Progenitor cell of endocrine pancreas (in vitro differentiated cells): ENCODE measurements at regions not wholly inside any gene's neighbourhood (a gene's known extent, or its start where the extent isn't known, plus 50 kb on each side); places are given as distances from the start of the nearest gene placed in this dataset.
A peak's percentile ranks its signal among the peaks of the same experiment; 100 is the strongest.

Source experiments
- DNase-seq: peaks from one replicate; pipeline ENCODE4 v3.0.0; 2021; ENCODE audit warnings: low spot score; ENCODE audit not compliant: unreplicated experiment
- H3K27ac Mint-ChIP-seq: 2 replicates; pipeline ENCODE4 v1.8.0; 2021; ENCODE audit warnings: mild to moderate bottlenecking, moderate library complexity, mixed read lengths
- H3K27me3 Mint-ChIP-seq: 2 replicates; pipeline ENCODE4 v1.8.0; 2021; ENCODE audit warnings: mixed read lengths
- H3K36me3 Mint-ChIP-seq: 2 replicates; pipeline ENCODE4 v1.8.0; 2022; ENCODE audit warnings: mixed read lengths; ENCODE audit not compliant: insufficient read depth
- H3K4me1 Mint-ChIP-seq: 2 replicates; pipeline ENCODE4 v1.8.0; 2021; ENCODE audit warnings: low read depth, mixed read lengths
- H3K4me3 Mint-ChIP-seq: 2 replicates; pipeline ENCODE4 v1.8.0; 2021; ENCODE audit warnings: low read depth, mild to moderate bottlenecking, moderate library complexity, mixed read lengths
- H3K9me3 Mint-ChIP-seq: 2 replicates; pipeline ENCODE4 v1.8.0; 2021; ENCODE audit warnings: low read depth, mixed read lengths
- CTCF ChIP-seq: fragments of 200-600 bp; sonication (generic); IDR thresholded peaks from one replicate; pipeline ENCODE4 v1.5.0; 2021; ENCODE audit warnings: antibody characterized with exemption, mild to moderate bottlenecking; ENCODE audit not compliant: unreplicated experiment

DNA sequence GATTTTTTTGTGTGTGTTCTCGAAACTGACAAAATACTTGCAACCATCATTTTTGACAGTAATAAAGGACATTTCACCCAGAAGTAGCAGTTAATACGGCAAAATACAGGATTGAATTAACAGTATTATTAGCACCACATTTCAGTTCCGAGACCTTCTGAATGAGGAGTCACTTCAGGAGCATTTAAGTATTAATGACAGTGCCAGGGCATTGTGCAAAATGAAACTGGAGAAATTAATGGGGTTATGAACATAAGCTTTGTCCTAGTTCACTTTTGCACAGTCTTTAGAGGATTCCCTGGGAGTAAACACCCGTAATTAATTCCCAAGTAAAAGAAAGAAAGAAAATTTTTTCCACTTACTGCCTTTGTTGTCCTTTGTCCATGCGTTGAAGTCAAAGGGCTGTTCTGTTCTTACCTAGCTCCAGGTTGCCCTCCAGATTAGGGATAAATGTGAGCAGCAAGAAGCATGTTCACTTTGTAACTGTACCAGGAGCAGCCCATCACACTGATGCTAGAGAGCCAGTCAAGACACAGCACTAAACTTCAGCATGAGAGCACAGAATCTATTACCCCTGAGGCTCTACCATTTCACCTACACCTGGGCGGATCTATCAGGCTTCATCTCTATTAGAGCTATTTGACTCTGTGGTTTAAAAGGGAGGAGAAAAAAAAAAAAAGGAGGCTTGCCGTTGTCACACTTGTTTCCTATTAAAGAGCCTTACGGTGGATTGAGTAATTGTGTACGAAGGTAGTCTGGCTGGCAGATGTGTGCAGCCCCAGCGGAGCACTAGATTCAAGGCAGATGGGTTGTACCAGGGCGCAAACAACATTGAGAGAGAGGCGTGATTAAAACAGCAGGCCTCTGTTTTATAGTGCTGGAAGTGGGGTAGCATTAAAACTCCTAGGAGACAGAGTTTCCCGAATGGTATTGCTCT, 297.8 kb upstream of the SEMA3A start:
- H3K36me3 Mint-ChIP-seq: no peaks in the 10 kb centered on the region
- no peak overlapping the region for H3K4me3 Mint-ChIP-seq
- H3K27me3 Mint-ChIP-seq: no peaks in the 10 kb centered on the region
- peak overlapping the region; percentile 46 for H3K27ac Mint-ChIP-seq
- H3K9me3 Mint-ChIP-seq: no peaks in the 10 kb centered on the region
- no peak for DNase-seq
- TF ChIP-seq CTCF: no peak
- peaks cover 4% of the 10 kb centered on the region for H3K4me1 Mint-ChIP-seq

DNA sequence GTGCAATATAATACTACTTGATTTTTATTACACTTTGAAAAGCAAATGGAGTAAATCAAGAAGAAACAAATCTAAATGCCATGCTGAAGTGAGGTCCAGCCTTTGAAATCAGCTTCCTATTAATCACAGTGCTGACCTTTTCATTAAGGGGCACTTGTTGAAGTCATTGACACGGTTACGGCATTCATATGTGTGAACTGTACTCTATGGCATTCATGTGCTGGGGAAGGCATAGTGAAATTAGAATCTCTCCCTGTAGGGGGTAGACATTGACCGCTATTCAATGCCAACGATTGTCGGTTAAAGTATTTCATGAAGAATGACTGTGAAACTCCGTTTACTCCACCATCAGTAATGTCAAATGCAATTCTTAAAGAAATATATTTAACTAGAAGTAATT, 296.1 kb upstream of the SEMA3A start:
- Mint-ChIP-seq H3K4me1 (peaks cover 4% of the 10 kb centered on the region), H3K27me3 (no peaks in the 10 kb centered on the region), H3K9me3 (no peaks in the 10 kb centered on the region), H3K4me3 (no peak overlapping the region), H3K36me3 (no peaks in the 10 kb centered on the region), H3K27ac (no peak overlapping the region)
- no peak for TF ChIP-seq CTCF
- no peak for DNase-seq

DNA sequence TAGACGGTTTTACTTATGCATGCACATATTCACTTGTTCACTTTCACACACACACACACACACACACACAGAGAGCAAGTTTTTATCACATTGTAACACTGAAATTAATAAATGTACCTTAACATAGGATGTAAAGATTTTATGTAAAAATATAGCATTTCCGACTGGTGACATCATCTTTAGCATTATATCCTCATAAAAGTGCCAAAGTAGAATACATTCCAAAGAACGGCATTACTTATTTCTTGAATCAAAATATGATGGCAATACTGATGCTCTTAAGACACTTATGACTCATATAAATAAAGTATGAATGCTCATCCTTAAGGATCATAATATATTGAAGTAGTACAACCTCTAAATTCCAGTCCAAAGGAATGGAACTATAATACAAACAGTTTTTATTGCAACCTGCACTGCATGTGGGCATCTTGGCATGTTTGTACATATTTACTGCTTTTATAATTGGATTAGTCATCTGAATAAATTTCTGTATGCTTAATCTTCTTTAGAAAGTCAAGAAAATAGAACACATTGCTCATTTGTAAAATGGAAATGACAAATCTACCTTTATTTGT, 290.0 kb upstream of the SEMA3A start:
- Mint-ChIP-seq H3K4me3 (no peak overlapping the region), H3K4me1 (peaks cover 14% of the 10 kb centered on the region), H3K27ac (no peak overlapping the region), H3K27me3 (no peaks in the 10 kb centered on the region), H3K9me3 (no peaks in the 10 kb centered on the region), H3K36me3 (no peaks in the 10 kb centered on the region)
- no peak for DNase-seq
- TF ChIP-seq CTCF: no peak

DNA sequence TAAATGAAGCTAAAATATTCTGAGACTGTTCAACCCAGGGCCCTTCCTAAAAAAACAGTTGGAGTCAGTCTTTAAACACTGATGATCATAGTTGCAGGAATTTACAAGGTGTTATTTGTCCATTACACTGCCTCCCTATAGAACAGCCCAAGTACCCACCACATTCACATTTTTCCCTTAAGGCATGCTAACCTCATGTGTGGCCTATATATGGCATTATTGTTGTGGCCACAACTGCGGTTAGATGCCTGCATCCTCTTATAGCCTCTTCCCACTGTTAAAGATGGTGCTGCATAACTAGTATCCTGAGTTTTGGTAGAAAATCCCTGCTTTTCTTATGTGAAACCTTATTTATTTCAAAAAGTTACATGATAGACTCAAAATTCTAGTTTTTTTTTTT, 287.9 kb upstream of the SEMA3A start:
- Mint-ChIP-seq H3K4me3 (no peak overlapping the region), H3K36me3 (no peaks in the 10 kb centered on the region), H3K9me3 (no peaks in the 10 kb centered on the region), H3K27me3 (no peaks in the 10 kb centered on the region), H3K4me1 (peaks cover 22% of the 10 kb centered on the region), H3K27ac (no peak overlapping the region)
- no peak for DNase-seq
- TF ChIP-seq CTCF: no peak

DNA sequence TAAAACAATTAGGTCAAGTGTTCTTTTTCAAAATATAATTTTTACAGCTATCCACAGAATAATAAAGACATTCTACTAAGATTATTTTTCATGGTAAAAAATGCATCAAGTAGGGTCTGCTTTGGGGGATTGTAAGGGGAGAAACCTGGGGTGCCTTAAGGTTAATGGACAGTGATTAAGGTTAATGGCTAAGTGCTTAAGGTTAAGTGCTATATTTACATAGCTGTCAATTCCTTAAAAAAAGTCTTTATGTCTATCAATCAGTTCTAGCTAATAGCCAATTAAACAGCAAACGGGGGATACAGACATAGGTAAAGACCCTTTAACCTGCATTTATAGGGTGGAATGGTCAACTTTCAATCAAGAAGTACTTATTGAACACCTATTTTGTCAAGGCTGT, 284.5 kb upstream of the SEMA3A start:
- no peak overlapping the region for H3K27ac Mint-ChIP-seq
- TF ChIP-seq CTCF: no peak
- no peak for DNase-seq
- H3K4me3 Mint-ChIP-seq: no peak overlapping the region
- no peaks in the 10 kb centered on the region for H3K36me3 Mint-ChIP-seq
- H3K27me3 Mint-ChIP-seq: no peaks in the 10 kb centered on the region
- H3K4me1 Mint-ChIP-seq: peaks cover 22% of the 10 kb centered on the region
- no peaks in the 10 kb centered on the region for H3K9me3 Mint-ChIP-seq
